ENCODE measurements at regions not wholly inside any gene's neighbourhood (a gene's known extent, or its start where the extent isn't known, plus 50 kb on each side); places are given as distances from the start of the nearest gene placed in this dataset.

DNA sequence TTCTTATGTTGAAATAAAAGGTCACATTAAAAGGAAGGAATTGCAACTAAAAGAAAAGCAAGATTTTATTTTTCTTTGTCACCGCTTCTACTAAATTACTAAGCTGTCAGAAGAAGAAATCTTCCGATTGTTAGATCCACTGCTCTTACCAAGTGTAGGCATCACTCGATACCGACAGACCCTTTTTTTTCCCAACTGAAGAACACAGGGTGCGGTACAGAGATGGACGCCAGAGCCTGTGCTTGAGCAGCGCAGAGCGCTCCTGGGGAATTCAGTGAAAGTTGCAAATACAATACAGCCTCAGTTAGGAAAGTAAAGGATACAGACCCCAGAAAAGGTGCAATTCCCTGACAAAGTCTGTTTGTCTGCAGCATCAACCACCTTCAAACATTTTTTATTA, 94.9 kb upstream of the WDR17 start:
- no peak overlapping the region for H3K4me3 ChIP-seq (replicated peaks; ENCODE audit: insufficient read depth, low read length)
- TF ChIP-seq, protein P1, sequence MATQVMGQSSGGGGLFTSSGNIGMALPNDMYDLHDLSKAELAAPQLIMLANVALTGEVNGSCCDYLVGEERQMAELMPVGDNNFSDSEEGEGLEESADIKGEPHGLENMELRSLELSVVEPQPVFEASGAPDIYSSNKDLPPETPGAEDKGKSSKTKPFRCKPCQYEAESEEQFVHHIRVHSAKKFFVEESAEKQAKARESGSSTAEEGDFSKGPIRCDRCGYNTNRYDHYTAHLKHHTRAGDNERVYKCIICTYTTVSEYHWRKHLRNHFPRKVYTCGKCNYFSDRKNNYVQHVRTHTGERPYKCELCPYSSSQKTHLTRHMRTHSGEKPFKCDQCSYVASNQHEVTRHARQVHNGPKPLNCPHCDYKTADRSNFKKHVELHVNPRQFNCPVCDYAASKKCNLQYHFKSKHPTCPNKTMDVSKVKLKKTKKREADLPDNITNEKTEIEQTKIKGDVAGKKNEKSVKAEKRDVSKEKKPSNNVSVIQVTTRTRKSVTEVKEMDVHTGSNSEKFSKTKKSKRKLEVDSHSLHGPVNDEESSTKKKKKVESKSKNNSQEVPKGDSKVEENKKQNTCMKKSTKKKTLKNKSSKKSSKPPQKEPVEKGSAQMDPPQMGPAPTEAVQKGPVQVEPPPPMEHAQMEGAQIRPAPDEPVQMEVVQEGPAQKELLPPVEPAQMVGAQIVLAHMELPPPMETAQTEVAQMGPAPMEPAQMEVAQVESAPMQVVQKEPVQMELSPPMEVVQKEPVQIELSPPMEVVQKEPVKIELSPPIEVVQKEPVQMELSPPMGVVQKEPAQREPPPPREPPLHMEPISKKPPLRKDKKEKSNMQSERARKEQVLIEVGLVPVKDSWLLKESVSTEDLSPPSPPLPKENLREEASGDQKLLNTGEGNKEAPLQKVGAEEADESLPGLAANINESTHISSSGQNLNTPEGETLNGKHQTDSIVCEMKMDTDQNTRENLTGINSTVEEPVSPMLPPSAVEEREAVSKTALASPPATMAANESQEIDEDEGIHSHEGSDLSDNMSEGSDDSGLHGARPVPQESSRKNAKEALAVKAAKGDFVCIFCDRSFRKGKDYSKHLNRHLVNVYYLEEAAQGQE (IDR thresholded peaks at IDR 0.05; ENCODE audit: insufficient replicate concordance, low read depth) = no peak
- no peak for TF ChIP-seq GABPA (IDR thresholded peaks at IDR 0.05; ENCODE audit: low read depth)
- no peak for TF ChIP-seq SPI1 (IDR thresholded peaks at IDR 0.05; ENCODE audit: borderline replicate concordance, low read depth)
- TF ChIP-seq POLR2AphosphoS5 (IDR thresholded peaks at IDR 0.05; ENCODE audit: low read depth) = no peak
- TF ChIP-seq, protein P2, sequence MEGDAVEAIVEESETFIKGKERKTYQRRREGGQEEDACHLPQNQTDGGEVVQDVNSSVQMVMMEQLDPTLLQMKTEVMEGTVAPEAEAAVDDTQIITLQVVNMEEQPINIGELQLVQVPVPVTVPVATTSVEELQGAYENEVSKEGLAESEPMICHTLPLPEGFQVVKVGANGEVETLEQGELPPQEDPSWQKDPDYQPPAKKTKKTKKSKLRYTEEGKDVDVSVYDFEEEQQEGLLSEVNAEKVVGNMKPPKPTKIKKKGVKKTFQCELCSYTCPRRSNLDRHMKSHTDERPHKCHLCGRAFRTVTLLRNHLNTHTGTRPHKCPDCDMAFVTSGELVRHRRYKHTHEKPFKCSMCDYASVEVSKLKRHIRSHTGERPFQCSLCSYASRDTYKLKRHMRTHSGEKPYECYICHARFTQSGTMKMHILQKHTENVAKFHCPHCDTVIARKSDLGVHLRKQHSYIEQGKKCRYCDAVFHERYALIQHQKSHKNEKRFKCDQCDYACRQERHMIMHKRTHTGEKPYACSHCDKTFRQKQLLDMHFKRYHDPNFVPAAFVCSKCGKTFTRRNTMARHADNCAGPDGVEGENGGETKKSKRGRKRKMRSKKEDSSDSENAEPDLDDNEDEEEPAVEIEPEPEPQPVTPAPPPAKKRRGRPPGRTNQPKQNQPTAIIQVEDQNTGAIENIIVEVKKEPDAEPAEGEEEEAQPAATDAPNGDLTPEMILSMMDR (IDR thresholded peaks at IDR 0.05; ENCODE audit: insufficient read depth, low read length) = no peak
- DNase-seq (ENCODE audit: low read depth in 1 of 2, low spot score in 1 of 2) = no peak
- no peak overlapping the region for H3K27ac ChIP-seq (replicated peaks)
- H3K27me3 ChIP-seq (ENCODE audit: insufficient read depth, poor library complexity, severe bottlenecking) = no peaks in the 10 kb centered on the region

DNA sequence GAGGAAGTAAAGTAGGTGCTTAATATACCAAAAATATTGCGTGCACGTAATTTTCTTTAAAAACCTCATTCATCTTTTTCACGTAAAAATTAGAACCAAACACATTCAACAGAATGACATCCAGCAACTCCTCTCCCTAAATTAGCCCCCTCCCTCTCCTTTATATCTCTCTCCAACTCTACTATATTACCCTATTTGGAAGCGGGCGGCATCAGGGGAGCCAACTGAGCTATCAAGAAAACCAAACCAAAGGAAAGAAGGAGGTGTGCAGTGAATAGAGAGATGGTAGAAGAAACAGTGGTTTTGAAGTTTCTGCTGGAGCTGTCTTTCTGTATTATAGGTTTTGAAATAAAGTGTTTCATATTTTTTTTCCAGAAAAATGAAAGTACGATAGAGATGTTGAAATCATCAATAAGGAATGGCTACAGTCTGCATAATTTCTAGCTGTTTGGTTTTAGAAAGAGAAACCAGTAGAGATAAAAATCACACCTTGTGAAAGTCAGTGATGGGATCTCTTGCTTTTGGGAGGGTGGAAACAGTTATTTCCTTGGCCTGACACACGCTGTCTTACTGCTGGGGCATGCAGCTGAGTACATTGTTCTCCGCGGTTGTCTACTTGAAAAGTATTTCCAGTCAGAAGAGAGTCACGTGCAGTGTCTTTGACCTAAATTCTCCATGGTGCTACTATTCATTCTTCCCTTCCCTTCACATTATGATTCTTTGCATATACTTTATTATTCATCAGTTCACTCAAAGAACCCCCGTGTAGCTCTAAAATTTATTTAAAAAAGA, 94.1 kb upstream of the WDR17 start:
- Histone ChIP-seq H3K27me3 (ENCODE audit: insufficient read depth, poor library complexity, severe bottlenecking) (no peaks in the 10 kb centered on the region), H3K4me3 (replicated peaks; ENCODE audit: insufficient read depth, low read length) (no peak overlapping the region), H3K27ac (replicated peaks) (no peak overlapping the region)
- TF ChIP-seq, protein P1 (IDR thresholded peaks at IDR 0.05; ENCODE audit: insufficient replicate concordance, low read depth) = no peak
- TF ChIP-seq POLR2AphosphoS5 (IDR thresholded peaks at IDR 0.05; ENCODE audit: low read depth) = no peak
- TF ChIP-seq, protein P2 (IDR thresholded peaks at IDR 0.05; ENCODE audit: insufficient read depth, low read length) = no peak
- TF ChIP-seq SPI1 (IDR thresholded peaks at IDR 0.05; ENCODE audit: borderline replicate concordance, low read depth) = no peak
- no peak for TF ChIP-seq GABPA (IDR thresholded peaks at IDR 0.05; ENCODE audit: low read depth)
- DNase-seq (ENCODE audit: low read depth in 1 of 2, low spot score in 1 of 2) = no peak

DNA sequence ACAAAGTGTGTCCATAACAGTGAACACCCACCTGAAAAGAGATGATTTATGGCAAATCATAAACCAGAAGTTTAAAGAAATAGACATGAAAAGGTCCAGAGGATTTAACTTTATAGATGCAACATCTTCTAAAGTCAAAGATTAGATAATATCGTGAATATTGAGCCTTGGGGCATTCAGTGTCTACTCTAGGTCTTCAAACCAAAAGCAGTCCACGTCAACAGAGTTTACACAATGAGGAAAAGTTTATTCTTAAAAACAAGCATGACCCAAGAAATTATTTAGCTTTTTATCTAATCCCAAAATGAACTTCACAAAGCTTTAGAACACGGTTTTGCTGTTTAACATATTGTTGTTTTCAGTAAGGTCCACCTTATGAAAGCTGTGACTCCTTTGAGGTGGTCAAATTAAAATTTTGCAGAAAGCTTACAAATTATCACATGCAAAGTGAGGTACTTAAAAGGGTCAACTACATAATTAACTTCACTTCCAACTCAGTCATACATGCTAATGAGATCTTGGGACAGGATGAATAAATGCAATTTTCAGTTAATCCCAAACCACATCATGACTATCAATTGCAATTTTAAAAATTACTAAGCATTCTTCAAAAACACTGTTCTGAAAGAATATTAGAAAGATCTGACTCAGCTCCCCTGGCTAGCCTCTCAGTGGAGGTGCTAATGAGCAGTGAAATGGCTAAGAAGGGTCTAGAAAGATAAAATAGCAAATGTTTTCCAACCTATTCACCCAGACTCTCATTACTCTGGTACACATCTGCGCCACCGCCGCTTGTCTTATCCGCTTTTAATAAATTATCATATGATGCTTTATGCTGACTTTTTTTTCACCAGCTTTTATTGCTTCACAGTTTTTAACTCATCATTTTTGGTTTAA, 92.4 kb upstream of the WDR17 start:
- H3K27me3 ChIP-seq (ENCODE audit: insufficient read depth, poor library complexity, severe bottlenecking) = no peaks in the 10 kb centered on the region
- TF ChIP-seq SPI1 (IDR thresholded peaks at IDR 0.05; ENCODE audit: borderline replicate concordance, low read depth) = no peak
- TF ChIP-seq, protein P2 (IDR thresholded peaks at IDR 0.05; ENCODE audit: insufficient read depth, low read length) = no peak
- no peak overlapping the region for H3K4me3 ChIP-seq (replicated peaks; ENCODE audit: insufficient read depth, low read length)
- no peak overlapping the region for H3K27ac ChIP-seq (replicated peaks)
- DNase-seq (ENCODE audit: low read depth in 1 of 2, low spot score in 1 of 2) = no peak

Data from HL-60 (cell line).